ENCODE measurements at regions not wholly inside any gene's neighbourhood (a gene's known extent, or its start where the extent isn't known, plus 50 kb on each side); places are given as distances from the start of the nearest gene placed in this dataset.

GRCh38 chr20:56833427-56833826 is 204.3 kb downstream of the TFAP2C start:
- peaks cover 19% of the 10 kb centered on the region for H3K27me3 ChIP-seq (ENCODE audit: low read length)
- H3K9ac ChIP-seq (ENCODE audit: low read length), result no peak overlapping the region
- no peaks in the 10 kb centered on the region for H3F3A ChIP-seq (ENCODE audit: low read length, unreplicated experiment)
- H3K4me1 ChIP-seq (ENCODE audit: insufficient read depth, low read length), result peaks cover 7% of the 10 kb centered on the region; the same call in 1 of the 2 replicates
- no peak overlapping the region for H3K4me2 ChIP-seq (ENCODE audit: low read length)
- intact Hi-C loops (cut with micrococcal nuclease), result no loop called here
- POLR2A ChIA-PET (ENCODE audit: unreplicated experiment), result no interaction called here
- H2AFZ ChIP-seq (ENCODE audit: low read length), result no peak overlapping the region
- TF ChIP-seq CTCF (conservative IDR thresholded peaks at IDR 0.05; ENCODE audit: low read depth, low read length), result no peak
- TF ChIP-seq EZH2 (IDR thresholded peaks at IDR 0.05; ENCODE audit: low read length, unreplicated experiment), result no peak
- no peak for TF ChIP-seq EZH2phosphoT487 (IDR thresholded peaks at IDR 0.05; ENCODE audit: borderline replicate concordance, low read length)
- H3K36me3 ChIP-seq (ENCODE audit: low read depth, low read length), result no peaks in the 10 kb centered on the region
- ATAC-seq (no peak; the same call in 1 of the 2 replicates), DNase-seq (no peak)
- no TSS peak for BruUV-seq (replicated peaks)
- H3K79me2 ChIP-seq (ENCODE audit: low read length), result no peaks in the 10 kb centered on the region
- H3K9me2 ChIP-seq (replicated peaks; ENCODE audit: low read length), result no peaks in the 10 kb centered on the region
- CTCF ChIA-PET, result no interaction called here
- H4K20me1 ChIP-seq (ENCODE audit: low read length), result no peaks in the 10 kb centered on the region
- no peak overlapping the region for H3K4me3 ChIP-seq (ENCODE audit: low read length)
- no peaks in the 10 kb centered on the region for H3K9me3 ChIP-seq (ENCODE audit: low read length)
- H3K27ac ChIP-seq (ENCODE audit: low read length), result no peak overlapping the region

DNA sequence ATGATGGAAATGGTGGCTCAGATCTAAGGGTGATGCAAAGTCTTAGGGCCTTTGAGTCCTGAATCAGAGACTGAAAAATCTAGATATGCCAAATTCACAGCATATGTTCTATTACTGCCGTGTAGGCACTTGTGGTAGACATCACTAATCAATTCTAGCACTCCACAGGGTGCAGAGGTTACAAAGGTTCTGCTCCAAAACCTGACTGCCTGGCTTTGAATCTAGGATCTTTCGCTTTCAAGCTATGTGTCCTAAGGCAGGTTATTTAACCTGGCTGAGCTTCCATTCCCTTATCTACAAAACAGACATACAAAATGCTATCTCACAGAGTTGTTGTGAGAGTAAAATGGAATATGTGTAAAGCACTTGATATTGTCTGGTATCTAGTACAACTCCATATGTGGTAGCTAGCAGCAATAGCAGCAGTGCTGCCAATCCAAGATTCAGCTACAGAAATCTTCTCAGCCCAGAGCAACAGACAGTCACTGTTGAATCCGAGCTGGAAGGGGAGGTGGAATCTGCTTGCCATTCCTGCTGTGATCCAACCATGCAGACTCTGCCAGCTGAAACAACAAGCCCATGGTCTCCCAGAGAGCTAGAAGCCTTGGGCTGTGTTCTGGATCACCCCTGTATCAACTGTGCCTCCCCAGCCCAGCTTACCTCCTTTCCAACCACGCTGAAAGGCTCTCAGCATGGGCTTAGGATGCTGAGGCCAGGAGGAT is 206.9 kb downstream of the TFAP2C start:
- no peaks in the 10 kb centered on the region for H3K9me3 ChIP-seq (ENCODE audit: low read length)
- H3K79me2 ChIP-seq (ENCODE audit: low read length), result no peaks in the 10 kb centered on the region
- no peak for ATAC-seq
- peaks cover 22% of the 10 kb centered on the region for H3K27me3 ChIP-seq (ENCODE audit: low read length)
- H4K20me1 ChIP-seq (ENCODE audit: low read length), result no peaks in the 10 kb centered on the region
- no peak overlapping the region for H3K4me2 ChIP-seq (ENCODE audit: low read length)
- ChIA-PET POLR2A (ENCODE audit: unreplicated experiment) (no interaction called here), CTCF (no interaction called here)
- no peaks in the 10 kb centered on the region for H3K4me1 ChIP-seq (ENCODE audit: insufficient read depth, low read length)
- no peaks in the 10 kb centered on the region for H3K36me3 ChIP-seq (ENCODE audit: low read depth, low read length)
- no peaks in the 10 kb centered on the region for H3F3A ChIP-seq (ENCODE audit: low read length, unreplicated experiment)
- no peak overlapping the region for H3K4me3 ChIP-seq (ENCODE audit: low read length)
- no peak overlapping the region for H3K27ac ChIP-seq (ENCODE audit: low read length)
- H2AFZ ChIP-seq (ENCODE audit: low read length), result no peak overlapping the region
- intact Hi-C loops (cut with micrococcal nuclease), result no loop called here
- TF ChIP-seq EZH2phosphoT487 (IDR thresholded peaks at IDR 0.05; ENCODE audit: borderline replicate concordance, low read length), result no peak
- TF ChIP-seq CTCF (conservative IDR thresholded peaks at IDR 0.05; ENCODE audit: low read depth, low read length), result no peak
- TF ChIP-seq EZH2 (IDR thresholded peaks at IDR 0.05; ENCODE audit: low read length, unreplicated experiment), result no peak
- no peak for DNase-seq
- H3K9me2 ChIP-seq (replicated peaks; ENCODE audit: low read length), result no peaks in the 10 kb centered on the region
- no TSS peak for BruUV-seq (replicated peaks)
- no peak overlapping the region for H3K9ac ChIP-seq (ENCODE audit: low read length)

- H3K36me3 ChIP-seq (ENCODE audit: low read depth, low read length), result no peaks in the 10 kb centered on the region
- DNase-seq (no peak), ATAC-seq (no peak)
- CTCF ChIA-PET, result no interaction called here
- no peaks in the 10 kb centered on the region for H3K9me2 ChIP-seq (replicated peaks; ENCODE audit: low read length)
- H3F3A ChIP-seq (ENCODE audit: low read length, unreplicated experiment), result no peaks in the 10 kb centered on the region
- no peak overlapping the region for H3K27ac ChIP-seq (ENCODE audit: low read length)
- no peaks in the 10 kb centered on the region for H4K20me1 ChIP-seq (ENCODE audit: low read length)
- no peak overlapping the region for H2AFZ ChIP-seq (ENCODE audit: low read length)
- TF ChIP-seq CTCF (conservative IDR thresholded peaks at IDR 0.05; ENCODE audit: low read depth, low read length) (no peak), EZH2phosphoT487 (IDR thresholded peaks at IDR 0.05; ENCODE audit: borderline replicate concordance, low read length) (no peak), EZH2 (IDR thresholded peaks at IDR 0.05; ENCODE audit: low read length, unreplicated experiment) (no peak)
- peaks cover 22% of the 10 kb centered on the region for H3K27me3 ChIP-seq (ENCODE audit: low read length)
- H3K4me1 ChIP-seq (ENCODE audit: insufficient read depth, low read length), result no peaks in the 10 kb centered on the region
- BruUV-seq (replicated peaks), result no TSS peak
- POLR2A ChIA-PET (ENCODE audit: unreplicated experiment), result no interaction called here
- H3K9me3 ChIP-seq (ENCODE audit: low read length), result no peaks in the 10 kb centered on the region
- no peaks in the 10 kb centered on the region for H3K79me2 ChIP-seq (ENCODE audit: low read length)
- no peak overlapping the region for H3K9ac ChIP-seq (ENCODE audit: low read length)
- H3K4me3 ChIP-seq (ENCODE audit: low read length), result no peak overlapping the region
- intact Hi-C loops (cut with micrococcal nuclease), result no loop called here
- H3K4me2 ChIP-seq (ENCODE audit: low read length), result no peak overlapping the region
Observed at GRCh38 chr20:56839222-56839621, 210.1 kb downstream of the TFAP2C start.

All from PC-3 (cell line).